Endothelial cell of umbilical vein (primary cell): ENCODE measurements at regions not wholly inside any gene's neighbourhood (a gene's known extent, or its start where the extent isn't known, plus 50 kb on each side); places are given as distances from the start of the nearest gene placed in this dataset.

ENCODE experiments used
- BruUV-seq: library from RNA; stranded (reverse); fragments of 400-500 nt; replicated peaks from 2 replicates; lab custom pipeline; 2021; lab: Mats Ljungman, UMichigan
- CTCF ChIA-PET: fragments of 300-600, 350-600 bp; sonication (Branson Sonifier 250); formaldehyde crosslinking; loops from one replicate; lab custom pipeline; 2021; ENCODE audit warnings: antibody characterized with exemption, inconsistent platforms; lab: Charles Lee
- POLR2A ChIA-PET: fragments of 300-600, 350-600 bp; sonication (Branson Sonifier 250); formaldehyde crosslinking; loops from one replicate; lab custom pipeline; 2021; ENCODE audit warnings: antibody characterized with exemption, inconsistent platforms; lab: Charles Lee
- DNase-seq: peaks from one replicate; pipeline ENCODE4 v3.0.0-alpha.2; 2011; ENCODE audit warnings: low read depth, low spot score
- FAIRE-seq: peaks from 2 replicates; lab custom pipeline; 2011; peaks lifted over from hg19 to GRCh38; lab: Jason Lieb, UNC
- H2AFZ ChIP-seq: 2 replicates; pipeline ENCODE4 v1.6.0; 2012; ENCODE audit warnings: low read depth, low read length, control low read depth, inconsistent platforms
- H3K27ac ChIP-seq: 2 replicates; pipeline ENCODE4 v1.5.1; 2011; ENCODE audit warnings: low read depth, mild to moderate bottlenecking, control low read depth, low read length, moderate library complexity; ENCODE audit not compliant: insufficient read depth
- H3K27me3 ChIP-seq, 2 experiments: 2 replicates each; pipeline versions ENCODE4 v1.6.0 to v1.6.1; 2011; ENCODE audit warnings: low read length in 2 of 2, mixed read lengths in 1 of 2; ENCODE audit not compliant: control insufficient read depth in 2 of 2, insufficient read depth in 2 of 2
- H3K36me3 ChIP-seq, 2 experiments: 2 replicates in 1 of 2; 3 replicates in 1 of 2; pipeline ENCODE4 v1.5.1; 2011; ENCODE audit warnings: low read length in 2 of 2, mild to moderate bottlenecking in 1 of 2, moderate library complexity in 1 of 2; ENCODE audit not compliant: control insufficient read depth in 2 of 2, insufficient read depth in 2 of 2; ENCODE audit errors: extremely low read depth in 1 of 2
- H3K4me1 ChIP-seq: 3 replicates; pipeline ENCODE4 v1.5.1; 2011; ENCODE audit warnings: mild to moderate bottlenecking, low read length; ENCODE audit not compliant: control insufficient read depth, insufficient read depth; ENCODE audit errors: extremely low read depth
- H3K4me2 ChIP-seq: 2 replicates; pipeline ENCODE4 v1.6.1; 2011; ENCODE audit warnings: low read length, control low read depth, mixed read lengths; ENCODE audit not compliant: insufficient read depth
- H3K4me3 ChIP-seq, 3 experiments: fragments of 200-600 bp in 1 of 3; sonication (generic), shearing (Covaris generic) in 1 of 3; replicated peaks in 1 of 3; 2 replicates each; pipeline ENCODE4 v1.5.1; 2011 to 2016; ENCODE audit warnings: control low read depth in 3 of 3, low read length in 3 of 3, mild to moderate bottlenecking in 2 of 3, inconsistent platforms in 1 of 3, low read depth in 1 of 3, moderate library complexity in 1 of 3; ENCODE audit not compliant: insufficient read depth in 1 of 3
- H3K79me2 ChIP-seq: 2 replicates; pipeline ENCODE4 v1.6.0; 2012; ENCODE audit warnings: low read length, inconsistent platforms; ENCODE audit not compliant: control insufficient read depth, insufficient read depth
- H3K9ac ChIP-seq: replicated peaks from 2 replicates; pipeline ENCODE3; 2011; ENCODE audit warnings: low read length, control low read depth; ENCODE audit not compliant: insufficient read depth; ENCODE audit errors: extremely low read depth
- H3K9me1 ChIP-seq: replicated peaks from 3 replicates; pipeline ENCODE4 v1.6.0; 2011; ENCODE audit warnings: mild to moderate bottlenecking, low read length; ENCODE audit not compliant: control insufficient read depth, insufficient read depth; ENCODE audit errors: extremely low read depth
- H3K9me3 ChIP-seq: replicated peaks from 2 replicates; pipeline ENCODE4 v1.5.1; 2012; ENCODE audit warnings: low read length, inconsistent platforms; ENCODE audit not compliant: control insufficient read depth, insufficient read depth
- H4K20me1 ChIP-seq: replicated peaks from 2 replicates; pipeline ENCODE3; 2011; ENCODE audit warnings: mild to moderate bottlenecking, low read length; ENCODE audit not compliant: control insufficient read depth, insufficient read depth; ENCODE audit errors: extremely low read depth
- CTCF ChIP-seq, 2 donors: IDR thresholded peaks; 1 replicate in 1 of 2; 2 replicates in 1 of 2; pipeline ENCODE4 v1.5.1; 2011; ENCODE audit warnings: low read length in 2 of 2, mild to moderate bottlenecking in 2 of 2, moderate library complexity in 2 of 2, control low read depth in 1 of 2, inconsistent platforms in 1 of 2, low read depth in 1 of 2; ENCODE audit not compliant: insufficient read depth in 1 of 2; ENCODE audit errors: extremely low read depth in 1 of 2
- EZH2 ChIP-seq: IDR thresholded peaks from 2 replicates; pipeline ENCODE4 v1.6.1; 2012; ENCODE audit warnings: borderline replicate concordance, low read depth, mild to moderate bottlenecking, moderate library complexity, low read length, inconsistent platforms; ENCODE audit not compliant: severe bottlenecking
- FOS ChIP-seq: IDR thresholded peaks from 2 replicates; pipeline ENCODE4 v1.6.1; 2011; ENCODE audit warnings: mild to moderate bottlenecking, low read length, moderate library complexity, borderline replicate concordance; ENCODE audit not compliant: insufficient read depth
- GATA2 ChIP-seq: IDR thresholded peaks from 2 replicates; pipeline ENCODE4 v1.7.0; 2011; ENCODE audit warnings: low read depth, mild to moderate bottlenecking, moderate library complexity, mixed read lengths, low read length; ENCODE audit not compliant: insufficient read length, insufficient read depth
- JUN ChIP-seq: IDR thresholded peaks from 2 replicates; pipeline ENCODE4 v1.6.1; 2011; ENCODE audit warnings: borderline replicate concordance, low read depth; ENCODE audit not compliant: insufficient read length, insufficient read depth
- MAX ChIP-seq: IDR thresholded peaks from 2 replicates; pipeline ENCODE4 v1.6.1; 2011; ENCODE audit not compliant: insufficient read depth, insufficient read length
- MYC ChIP-seq: IDR thresholded peaks from one replicate; pipeline ENCODE4 v1.6.1; 2011; ENCODE audit warnings: mild to moderate bottlenecking, low read depth, low read length
- POLR2A ChIP-seq: IDR thresholded peaks from 2 replicates; pipeline ENCODE4 v1.6.1; 2012; ENCODE audit warnings: low read depth, mild to moderate bottlenecking, control low read depth, low read length
- POLR2AphosphoS5 ChIP-seq: IDR thresholded peaks from 2 replicates; pipeline ENCODE4 v1.6.1; 2012; ENCODE audit warnings: low read depth, mild to moderate bottlenecking, control low read depth, low read length, moderate library complexity; ENCODE audit not compliant: insufficient read depth
- dilution Hi-C: fragments of 300-500 bp; cut with MboI; formaldehyde crosslinking; loops from one replicate; pipeline ENCODE4 v1.15.0; 2019; ENCODE audit warnings: low sequenced_read_pairs; ENCODE audit not compliant: extremely low pct_ligation_motif_present
- intact Hi-C: fragments of 100-400 bp; cut with micrococcal nuclease; formaldehyde crosslinking; loops from one replicate; pipeline ENCODE4 v1.10.0; 2022

GRCh38 chr3:80970292-80970691, 791.2 kb downstream of the GBE1 start:
- no peaks in the 10 kb centered on the region for H3K36me3 ChIP-seq
- H4K20me1 ChIP-seq = no peaks in the 10 kb centered on the region
- H3K4me2 ChIP-seq = no peak overlapping the region
- TF ChIP-seq EZH2 = no peak
- TF ChIP-seq MAX = no peak
- no peak for TF ChIP-seq JUN
- no peak for TF ChIP-seq FOS
- no peak for TF ChIP-seq POLR2AphosphoS5
- no peak for TF ChIP-seq GATA2
- no peak for TF ChIP-seq MYC
- TF ChIP-seq POLR2A = no peak
- no peak for TF ChIP-seq CTCF (IDR thresholded peaks at IDR 0.05; ENCODE audit: extremely low read depth in 1 of 2, insufficient read depth in 1 of 2, low read depth in 1 of 2, low read length in 2 of 2)
- CTCF ChIA-PET = no interaction called here
- H3K9me3 ChIP-seq = no peaks in the 10 kb centered on the region
- no peak for FAIRE-seq
- POLR2A ChIA-PET = no interaction called here
- no TSS peak for BruUV-seq
- DNase-seq = no peak
- no peak overlapping the region for H3K9ac ChIP-seq
- dilution Hi-C loops (no loop called here), intact Hi-C loops (no loop called here)
- no peaks in the 10 kb centered on the region for H3K9me1 ChIP-seq
- no peak overlapping the region for H3K27ac ChIP-seq
- H3K4me1 ChIP-seq = no peaks in the 10 kb centered on the region
- no peaks in the 10 kb centered on the region for H3K79me2 ChIP-seq
- no peak overlapping the region for H2AFZ ChIP-seq
- no peaks in the 10 kb centered on the region for H3K27me3 ChIP-seq
- H3K4me3 ChIP-seq = no peak overlapping the region
